Umbilical cord (tissue), 1 donor: ENCODE measurements at regions not wholly inside any gene's neighbourhood (a gene's known extent, or its start where the extent isn't known, plus 50 kb on each side); places are given as distances from the start of the nearest gene placed in this dataset.
A peak's percentile ranks its signal among the peaks of the same experiment; 100 is the strongest.

Source experiments
- DNase-seq: peaks from one replicate; pipeline ENCODE4 v3.0.0-alpha.2; 2015; ENCODE audit warnings: low spot score

DNA sequence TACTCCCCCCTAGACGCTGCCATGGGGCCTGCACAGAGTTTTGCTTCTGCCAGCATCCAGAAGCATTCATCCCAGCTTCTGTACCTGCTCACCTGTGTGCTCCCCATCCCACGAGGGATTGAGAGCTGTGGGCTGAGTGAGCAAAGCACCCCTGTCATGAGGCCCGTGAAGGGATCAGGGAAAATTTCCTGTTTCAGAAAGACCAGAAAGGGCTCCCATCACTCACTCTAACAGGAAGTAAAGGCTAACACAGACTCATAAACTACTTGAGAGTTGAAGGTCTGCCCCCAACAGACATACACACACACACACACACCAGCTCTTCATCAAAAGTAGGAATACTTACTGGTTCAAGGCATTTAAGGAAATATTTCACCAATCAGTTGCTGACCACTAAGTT is 256.5 kb upstream of the NT5E start:
- DNase-seq = no peak

DNA sequence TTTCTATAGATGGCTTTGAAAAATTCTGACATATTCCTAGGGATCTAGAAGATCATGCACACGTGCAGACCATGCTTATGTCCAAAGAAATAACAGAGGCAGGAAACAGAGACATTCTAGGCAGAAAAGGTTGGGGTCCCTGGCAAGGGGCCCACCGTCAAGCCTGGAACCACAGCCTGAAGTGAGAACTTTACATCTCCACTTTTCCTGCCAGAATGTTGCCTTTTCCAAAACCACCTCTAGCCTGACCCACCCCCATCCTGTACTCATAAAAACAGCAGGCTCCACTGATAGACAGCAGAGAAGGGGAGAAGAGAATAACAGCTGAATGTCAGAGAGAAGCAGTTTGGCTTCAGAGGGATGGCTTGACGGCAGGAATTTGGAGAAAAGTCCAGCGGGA is 257.3 kb upstream of the NT5E start:
- no peak for DNase-seq

DNA sequence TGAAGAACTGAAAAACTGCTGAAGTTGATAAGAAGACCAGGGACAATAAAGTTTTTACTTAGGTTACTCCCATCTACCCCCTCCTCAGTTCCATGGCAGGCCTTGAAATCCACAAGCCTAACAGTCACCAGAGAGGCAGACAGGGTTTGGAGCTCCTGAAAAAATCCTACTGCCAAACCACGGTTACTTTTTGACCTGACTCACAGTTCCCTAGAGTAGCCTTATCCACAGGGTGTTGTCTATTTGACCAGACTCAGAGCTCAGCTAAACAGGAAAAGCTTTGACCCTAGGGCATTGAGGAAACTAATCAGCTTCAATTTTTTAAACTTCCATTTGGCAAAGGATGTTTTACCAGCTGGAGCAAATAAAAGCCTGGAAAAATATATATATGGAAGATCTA is 257.7 kb upstream of the NT5E start:
- no peak for DNase-seq

DNA sequence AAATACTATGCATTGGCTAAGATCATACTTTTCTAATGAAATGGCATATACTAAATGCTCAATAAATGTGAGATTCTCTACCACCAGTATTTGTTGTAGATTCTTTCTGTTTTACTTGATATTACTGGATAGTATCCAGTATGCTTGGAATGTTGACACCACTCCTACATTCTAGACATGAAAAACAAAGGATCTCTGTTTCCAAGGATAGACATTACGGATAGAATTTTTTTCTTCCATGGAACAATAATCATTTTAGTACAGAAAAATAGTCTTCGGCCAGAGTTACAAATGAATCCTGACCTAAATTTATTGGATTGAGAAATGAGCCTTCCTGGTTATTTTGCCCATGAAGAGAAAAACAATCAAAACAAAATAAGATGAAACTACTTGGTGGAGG is 258.2 kb upstream of the NT5E start:
- no peak for DNase-seq

- DNase-seq = peak; percentile 52
Observed at GRCh38 chr6:85186546-85187175, 263.2 kb upstream of the NT5E start.

DNA sequence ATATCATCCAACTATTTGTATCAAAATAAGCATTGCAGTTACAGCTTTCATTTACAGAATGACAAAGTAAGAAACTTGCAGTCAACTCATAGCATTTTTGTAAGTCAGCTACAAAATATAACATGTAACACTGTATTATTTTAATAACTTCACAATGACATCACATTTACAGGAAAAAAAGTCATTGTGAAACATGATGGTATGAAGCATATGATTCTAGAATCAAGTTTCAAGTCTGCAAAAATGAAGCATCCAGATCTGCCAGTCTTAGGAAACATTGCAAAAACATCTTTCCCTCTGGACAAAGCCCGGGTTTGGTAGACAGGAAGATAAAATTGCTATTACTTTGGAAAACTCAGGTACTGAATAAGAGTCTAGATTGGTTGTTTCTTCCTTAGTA is 263.9 kb upstream of the NT5E start:
- DNase-seq = no peak

- DNase-seq = no peak
Observed at GRCh38 chr6:85183841-85184240, 266.0 kb upstream of the NT5E start.

DNA sequence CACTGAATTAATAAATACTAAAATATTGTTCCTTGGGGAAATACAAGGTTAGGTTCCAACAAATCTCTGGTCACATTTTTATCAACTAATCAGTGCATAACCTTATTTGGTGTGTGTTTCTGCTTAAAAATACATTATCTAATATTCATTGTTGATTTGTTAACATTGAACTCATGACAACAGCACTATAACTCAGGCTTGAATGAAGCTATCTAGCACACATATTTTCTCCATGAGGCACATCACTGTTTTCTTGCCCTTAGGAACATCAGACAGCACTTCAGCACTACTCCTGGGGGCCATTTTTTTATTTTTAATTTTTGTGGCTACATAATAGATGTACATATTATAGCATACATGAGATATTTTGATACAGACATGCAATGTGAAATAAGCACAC is 277.2 kb upstream of the NT5E start:
- no peak for DNase-seq

GRCh38 chr6:85172161-85172560 is 277.7 kb upstream of the NT5E start:
- DNase-seq = no peak

- no peak for DNase-seq
Observed at GRCh38 chr6:85169189-85169588, 280.7 kb upstream of the NT5E start.

DNA sequence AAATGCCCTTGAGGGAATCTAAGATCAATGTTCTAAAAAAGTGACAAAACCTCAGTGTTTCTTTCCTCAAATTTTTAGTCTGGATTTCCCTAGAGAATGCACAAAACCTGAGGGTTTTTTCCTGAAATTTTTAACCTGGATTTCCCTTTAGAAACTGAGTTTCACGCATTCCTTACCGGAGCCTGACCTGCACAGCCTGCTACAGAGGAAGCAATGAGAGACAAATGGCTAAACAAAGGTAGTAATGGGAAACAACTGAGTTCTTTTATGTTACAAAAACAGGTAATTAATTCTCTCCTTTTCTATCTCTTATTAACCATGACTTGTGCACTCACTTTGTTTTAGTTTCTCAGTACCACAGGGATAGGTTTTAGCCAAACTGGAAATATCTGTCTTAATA is 281.7 kb upstream of the NT5E start:
- no peak for DNase-seq

GRCh38 chr6:85166114-85166741 is 283.7 kb upstream of the NT5E start:
- no peak for DNase-seq

- DNase-seq = no peak
Observed at GRCh38 chr6:85163156-85164080, 286.5 kb upstream of the NT5E start.

- peak; percentile 31 for DNase-seq
Observed at GRCh38 chr6:85157311-85157710, 292.6 kb upstream of the NT5E start.

DNA sequence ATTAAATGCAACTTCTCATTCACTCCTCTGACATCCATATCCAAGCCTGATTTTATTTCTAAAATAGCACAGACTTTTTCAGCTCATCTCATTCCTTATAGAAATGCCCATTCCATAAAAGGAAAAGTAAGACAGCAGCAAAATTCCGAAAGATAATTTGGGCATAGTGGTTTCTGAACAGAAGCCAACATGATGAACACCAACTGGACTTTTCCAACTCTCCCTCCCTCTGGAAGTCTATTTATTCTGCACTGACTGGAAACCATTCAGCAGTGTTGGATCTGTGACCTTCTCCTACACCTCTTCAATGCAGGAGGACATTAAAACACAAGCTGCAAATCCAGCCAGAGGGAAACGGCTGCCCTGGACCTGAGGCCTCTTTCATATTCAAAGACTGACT is 306.2 kb upstream of the NT5E start:
- DNase-seq = peak; percentile 65

- DNase-seq = no peak
Observed at GRCh38 chr6:85137865-85138264, 312.0 kb upstream of the NT5E start.

- no peak for DNase-seq
Observed at GRCh38 chr6:85136310-85136709, 313.6 kb upstream of the NT5E start.

- peak; percentile 49 for DNase-seq
Observed at GRCh38 chr6:85135376-85136094, 314.3 kb upstream of the NT5E start.

GRCh38 chr6:85134172-85134571 is 315.7 kb upstream of the NT5E start:
- DNase-seq = no peak

- no peak for DNase-seq
Observed at GRCh38 chr6:85132091-85132490, 317.8 kb upstream of the NT5E start.

- no peak for DNase-seq
Observed at GRCh38 chr6:85130743-85131142, 319.1 kb upstream of the NT5E start.

- DNase-seq = no peak
Observed at GRCh38 chr6:85129881-85130280, 320.0 kb upstream of the NT5E start.
